SK-N-SH treated with all-trans-retinoic acid at 6 μM for 48 hours (cell line): ENCODE measurements at regions not wholly inside any gene's neighbourhood (a gene's known extent, or its start where the extent isn't known, plus 50 kb on each side); places are given as distances from the start of the nearest gene placed in this dataset.

Experiments
- PPARA ChIP-seq: fragments of 250-450 bp; sonication (Bioruptor Pico); IDR thresholded peaks from 2 replicates; pipeline ENCODE4 v1.5.0; 2020; ENCODE audit warnings: mild to moderate bottlenecking, borderline replicate concordance
- SNAI2 ChIP-seq: fragments of 250-450 bp; sonication (Bioruptor Pico); IDR thresholded peaks from 2 replicates; pipeline ENCODE4 v1.5.0; 2020; ENCODE audit warnings: mild to moderate bottlenecking, moderate library complexity

GRCh38 chr14:82385048-82385447 lies 851.4 kb upstream of the SEL1L start:
- TF ChIP-seq SNAI2 (CRISPR knock-in tag) (no peak), PPARA (CRISPR knock-in tag) (no peak)
